Caco-2 (cell line): ENCODE measurements at regions not wholly inside any gene's neighbourhood (a gene's known extent, or its start where the extent isn't known, plus 50 kb on each side); places are given as distances from the start of the nearest gene placed in this dataset.

Experiments
- BruUV-seq: library from RNA; stranded (reverse); fragments of 400-500 nt; replicated peaks from 2 replicates; lab custom pipeline; 2021; lab: Mats Ljungman, UMichigan
- CTCF ChIA-PET: fragments of 300-600 bp; sonication (Branson Sonifier 250); formaldehyde crosslinking; loops from one replicate; lab custom pipeline; 2022; ENCODE audit warnings: antibody characterized with exemption; lab: Charles Lee
- POLR2A ChIA-PET: fragments of 300-600 bp; sonication (Branson Sonifier 250); formaldehyde crosslinking; loops from one replicate; lab custom pipeline; 2022; ENCODE audit warnings: antibody characterized with exemption; lab: Charles Lee
- DNase-seq, 2 experiments: peaks; one replicate each; pipeline versions ENCODE4 v3.0.0 to v3.0.0-alpha.2; 2020 to 2022
- H3K27me3 ChIP-seq: replicated peaks from 2 replicates; pipeline ENCODE4 v1.6.0; 2011; ENCODE audit warnings: low read length; ENCODE audit not compliant: control insufficient read depth, insufficient read depth
- H3K36me3 ChIP-seq: 2 replicates; pipeline ENCODE4 v1.5.1; 2011; ENCODE audit warnings: low read length; ENCODE audit not compliant: control insufficient read depth, insufficient read depth
- H3K4me1 ChIP-seq: fragments of 250-450 bp; sonication (Bioruptor Pico); 2 replicates; pipeline ENCODE4 v1.5.1; 2020; ENCODE audit warnings: mild to moderate bottlenecking
- H3K4me3 ChIP-seq: 2 replicates; pipeline ENCODE4 v1.5.1; 2011; ENCODE audit warnings: low read depth, mild to moderate bottlenecking, control low read depth, low read length
- H3K9me3 ChIP-seq: fragments of 250-450 bp; sonication (Bioruptor Pico); 2 replicates; pipeline ENCODE4 v1.5.1; 2020; ENCODE audit warnings: mild to moderate bottlenecking, moderate library complexity
- H3K27ac Mint-ChIP-seq: one replicate; pipeline ENCODE4 v1.8.0; 2022; ENCODE audit warnings: mixed read lengths; ENCODE audit not compliant: unreplicated experiment
- H3K27me3 Mint-ChIP-seq: one replicate; pipeline ENCODE4 v1.8.0; 2022; ENCODE audit warnings: mixed read lengths; ENCODE audit not compliant: insufficient read depth, unreplicated experiment
- H3K36me3 Mint-ChIP-seq: one replicate; pipeline ENCODE4 v1.8.0; 2022; ENCODE audit warnings: mild to moderate bottlenecking, mixed read lengths; ENCODE audit not compliant: insufficient read depth, unreplicated experiment
- H3K4me1 Mint-ChIP-seq: one replicate; pipeline ENCODE4 v1.8.0; 2022; ENCODE audit warnings: low read depth, mixed read lengths; ENCODE audit not compliant: unreplicated experiment
- H3K4me3 Mint-ChIP-seq: one replicate; pipeline ENCODE4 v1.8.0; 2022; ENCODE audit warnings: mild to moderate bottlenecking, moderate library complexity, mixed read lengths; ENCODE audit not compliant: unreplicated experiment
- H3K9me3 Mint-ChIP-seq: one replicate; pipeline ENCODE4 v1.8.0; 2022; ENCODE audit warnings: mixed read lengths; ENCODE audit not compliant: unreplicated experiment
- CTCF ChIP-seq, 2 experiments: fragments of 200-600 bp in 1 of 2; IDR thresholded peaks; 1 replicate in 1 of 2; 2 replicates in 1 of 2; pipeline versions ENCODE4 v1.5.1 to v1.8.0; 2011 to 2022; ENCODE audit warnings: antibody characterized with exemption in 1 of 2, control low read depth in 1 of 2, inconsistent platforms in 1 of 2, low read depth in 1 of 2, low read length in 1 of 2, mild to moderate bottlenecking in 1 of 2, moderate library complexity in 1 of 2; ENCODE audit not compliant: insufficient read depth in 1 of 2, severe bottlenecking in 1 of 2, unreplicated experiment in 1 of 2
- intact Hi-C: fragments of 100-400 bp; cut with micrococcal nuclease; formaldehyde crosslinking; loops from one replicate; pipeline ENCODE4 v1.10.0; 2022; ENCODE audit not compliant: unreplicated experiment

- Mint-ChIP-seq H3K9me3 (no peaks in the 10 kb centered on the region), H3K27ac (no peak overlapping the region), H3K36me3 (no peaks in the 10 kb centered on the region), H3K27me3 (peaks cover 4% of the 10 kb centered on the region), H3K4me1 (no peaks in the 10 kb centered on the region), H3K4me3 (no peak overlapping the region)
- Histone ChIP-seq H3K4me1 (no peaks in the 10 kb centered on the region), H3K9me3 (no peaks in the 10 kb centered on the region), H3K36me3 (no peaks in the 10 kb centered on the region), H3K4me3 (no peak overlapping the region), H3K27me3 (no peaks in the 10 kb centered on the region)
- no TSS peak for BruUV-seq
- ChIA-PET CTCF (no interaction called here), POLR2A (no interaction called here)
- no peak for TF ChIP-seq CTCF (IDR thresholded peaks at IDR 0.05; ENCODE audit: insufficient read depth in 1 of 2, low read depth in 1 of 2, low read length in 1 of 2, severe bottlenecking in 1 of 2, unreplicated experiment in 1 of 2)
- intact Hi-C loops: no loop called here
- no peak for DNase-seq
Observed at GRCh38 chr5:133900534-133901270, 67.7 kb downstream of the C5orf15 start.

- Mint-ChIP-seq H3K27ac (no peak overlapping the region), H3K4me1 (no peaks in the 10 kb centered on the region), H3K4me3 (no peak overlapping the region), H3K9me3 (no peaks in the 10 kb centered on the region), H3K36me3 (no peaks in the 10 kb centered on the region), H3K27me3 (peaks cover 6% of the 10 kb centered on the region)
- TF ChIP-seq CTCF (IDR thresholded peaks at IDR 0.05; ENCODE audit: insufficient read depth in 1 of 2, low read depth in 1 of 2, low read length in 1 of 2, severe bottlenecking in 1 of 2, unreplicated experiment in 1 of 2): no peak
- Histone ChIP-seq H3K27me3 (no peaks in the 10 kb centered on the region), H3K36me3 (no peaks in the 10 kb centered on the region), H3K4me1 (no peaks in the 10 kb centered on the region), H3K4me3 (no peak overlapping the region), H3K9me3 (no peaks in the 10 kb centered on the region)
- no peak for DNase-seq
- CTCF ChIA-PET: no interaction called here
- POLR2A ChIA-PET: no interaction called here
- intact Hi-C loops: no loop called here
- BruUV-seq: no TSS peak
Observed at GRCh38 chr5:133899506-133899905, 68.9 kb downstream of the C5orf15 start.

GRCh38 chr5:133898440-133898839 is 70.0 kb downstream of the C5orf15 start:
- no TSS peak for BruUV-seq
- ChIA-PET CTCF (no interaction called here), POLR2A (no interaction called here)
- Histone ChIP-seq H3K4me3 (no peak overlapping the region), H3K4me1 (no peaks in the 10 kb centered on the region), H3K9me3 (no peaks in the 10 kb centered on the region), H3K27me3 (no peaks in the 10 kb centered on the region), H3K36me3 (no peaks in the 10 kb centered on the region)
- no peaks in the 10 kb centered on the region for H3K4me1 Mint-ChIP-seq
- no peak for TF ChIP-seq CTCF (IDR thresholded peaks at IDR 0.05; ENCODE audit: insufficient read depth in 1 of 2, low read depth in 1 of 2, low read length in 1 of 2, severe bottlenecking in 1 of 2, unreplicated experiment in 1 of 2)
- H3K9me3 Mint-ChIP-seq: no peaks in the 10 kb centered on the region
- DNase-seq: no peak
- no peaks in the 10 kb centered on the region for H3K36me3 Mint-ChIP-seq
- H3K4me3 Mint-ChIP-seq: no peak overlapping the region
- intact Hi-C loops: no loop called here
- H3K27ac Mint-ChIP-seq: no peak overlapping the region
- H3K27me3 Mint-ChIP-seq: peaks cover 6% of the 10 kb centered on the region
